ENCODE measurements at regions not wholly inside any gene's neighbourhood (a gene's known extent, or its start where the extent isn't known, plus 50 kb on each side); places are given as distances from the start of the nearest gene placed in this dataset.

- TF ChIP-seq RORB (CRISPR knock-in tag; IDR thresholded peaks at IDR 0.05), result no peak
- no peak for TF ChIP-seq ESRRA (CRISPR knock-in tag; IDR thresholded peaks at IDR 0.05; ENCODE audit: borderline replicate concordance)
- TF ChIP-seq NFATC4 (CRISPR knock-in tag; IDR thresholded peaks at IDR 0.05), result no peak
- no peak for TF ChIP-seq STAT6 (CRISPR knock-in tag; conservative IDR thresholded peaks at IDR 0.05; ENCODE audit: low read depth)
- no peak for TF ChIP-seq SOX15 (CRISPR knock-in tag; IDR thresholded peaks at IDR 0.05)
- no peak for TF ChIP-seq PREB (CRISPR knock-in tag; IDR thresholded peaks at IDR 0.05; ENCODE audit: borderline replicate concordance)
- TF ChIP-seq JAZF1 (CRISPR knock-in tag; IDR thresholded peaks at IDR 0.05), result no peak
- no peak for TF ChIP-seq CDX4 (CRISPR knock-in tag; IDR thresholded peaks at IDR 0.05; ENCODE audit: borderline replicate concordance)
- no peak for TF ChIP-seq SP1 (CRISPR knock-in tag; conservative IDR thresholded peaks at IDR 0.05)
- TF ChIP-seq FOXK1 (CRISPR knock-in tag; IDR thresholded peaks at IDR 0.05), result no peak
- no peak for TF ChIP-seq E2F5 (CRISPR knock-in tag; IDR thresholded peaks at IDR 0.05)
- TF ChIP-seq ZNF425 (CRISPR knock-in tag; conservative IDR thresholded peaks at IDR 0.05), result no peak
- no peak for TF ChIP-seq CTCF (IDR thresholded peaks at IDR 0.05)
- CTCF ChIA-PET, result no interaction called here
- no peak overlapping the region for H3K4me3 Mint-ChIP-seq
- 0 out of 2 replicates have a peak, but pooled peaks cover 3% of the 10 kb centered on the region for H3K4me1 Mint-ChIP-seq
- H3K27me3 Mint-ChIP-seq (ENCODE audit: low read depth), result no peaks in the 10 kb centered on the region; the same call in 1 of the 2 replicates
- no peaks in the 10 kb centered on the region for H3K36me3 Mint-ChIP-seq
- H3K9me3 Mint-ChIP-seq, result no peaks in the 10 kb centered on the region
- DNase-seq (ENCODE audit: low spot score) (no peak), ATAC-seq (no peak)
- POLR2A ChIA-PET, result no interaction called here
- no peak overlapping the region for H3K27ac Mint-ChIP-seq
Measured at GRCh38 chr14:97832776-97833175, 1035.6 kb downstream of the VRK1 start.

GRCh38 chr14:97838986-97839385 lies 1041.8 kb downstream of the VRK1 start:
- Mint-ChIP-seq H3K4me3 (no peak overlapping the region), H3K27ac (no peak overlapping the region), H3K27me3 (ENCODE audit: low read depth) (peaks cover 3% of the 10 kb centered on the region; the same call in 1 of the 2 replicates), H3K9me3 (no peaks in the 10 kb centered on the region), H3K36me3 (no peaks in the 10 kb centered on the region), H3K4me1 (peaks cover 10% of the 10 kb centered on the region)
- DNase-seq (ENCODE audit: low spot score) (no peak), ATAC-seq (no peak)
- CTCF ChIA-PET, result no interaction called here
- POLR2A ChIA-PET, result no interaction called here
- TF ChIP-seq CREB1 (CRISPR knock-in tag; IDR thresholded peaks at IDR 0.05) (no peak), RELA (CRISPR knock-in tag; IDR thresholded peaks at IDR 0.05; ENCODE audit: borderline replicate concordance) (no peak), ZSCAN18 (CRISPR knock-in tag; IDR thresholded peaks at IDR 0.05) (no peak), FOXJ3 (CRISPR knock-in tag; IDR thresholded peaks at IDR 0.05; ENCODE audit: borderline replicate concordance) (no peak), SMAD4 (CRISPR knock-in tag; IDR thresholded peaks at IDR 0.05) (no peak)

Measured in WTC11 (cell line).